CD14-positive monocyte (primary cell): ENCODE measurements at regions not wholly inside any gene's neighbourhood (a gene's known extent, or its start where the extent isn't known, plus 50 kb on each side); places are given as distances from the start of the nearest gene placed in this dataset.

Experiments
- DNase-seq, 3 donors: peaks; one replicate each; pipeline ENCODE4 v3.0.0-alpha.2; 2011 to 2022
- H2AFZ ChIP-seq: 2 replicates; pipeline ENCODE4 v1.6.0; 2012; ENCODE audit warnings: mild to moderate bottlenecking, low read depth, low read length, inconsistent platforms; ENCODE audit not compliant: insufficient read depth, poor library complexity, severe bottlenecking
- H3K27ac ChIP-seq, 2 donors: 1 replicate in 1 of 2; 2 replicates in 1 of 2; pipeline ENCODE4 v1.5.1; 2012 to 2013; ENCODE audit warnings: low read length in 2 of 2, control low read depth in 1 of 2, inconsistent platforms in 1 of 2, low read depth in 1 of 2, mild to moderate bottlenecking in 1 of 2
- H3K27me3 ChIP-seq, 2 donors: one replicate each; pipeline versions ENCODE4 v1.6.0 to v1.6.1; 2011 to 2013; ENCODE audit warnings: low read length in 2 of 2; ENCODE audit not compliant: control insufficient read depth in 2 of 2, insufficient read depth in 2 of 2
- H3K36me3 ChIP-seq, 2 donors: replicated peaks in 1 of 2; 1 replicate in 1 of 2; 2 replicates in 1 of 2; pipeline versions ENCODE4 v1.5.1 to v1.6.1; 2012 to 2013; ENCODE audit warnings: low read length in 2 of 2, control low read depth in 1 of 2, inconsistent platforms in 1 of 2, mild to moderate bottlenecking in 1 of 2; ENCODE audit not compliant: insufficient read depth in 2 of 2, control insufficient read depth in 1 of 2
- H3K4me1 ChIP-seq, 2 donors: 1 replicate in 1 of 2; 2 replicates in 1 of 2; pipeline versions ENCODE4 v1.5.1 to v1.6.1; 2012 to 2013; ENCODE audit warnings: low read length in 2 of 2, control low read depth in 1 of 2, inconsistent platforms in 1 of 2, mild to moderate bottlenecking in 1 of 2, moderate library complexity in 1 of 2; ENCODE audit not compliant: insufficient read depth in 2 of 2, control insufficient read depth in 1 of 2
- H3K4me2 ChIP-seq: replicated peaks from 2 replicates; pipeline ENCODE3; 2012; ENCODE audit warnings: low read length, moderate library complexity, mild to moderate bottlenecking; ENCODE audit not compliant: poor library complexity, severe bottlenecking; ENCODE audit errors: extremely low read depth
- H3K4me3 ChIP-seq, 3 experiments: fragments of 200-600 bp in 1 of 3; sonication (generic) in 1 of 3; replicated peaks in 1 of 3; 1 replicate in 2 of 3; 2 replicates in 1 of 3; pipeline ENCODE4 v1.5.1; 2011 to 2013; ENCODE audit warnings: low read length in 3 of 3, mild to moderate bottlenecking in 3 of 3, control low read depth in 2 of 3, low read depth in 2 of 3, inconsistent platforms in 1 of 3, moderate library complexity in 1 of 3
- H3K79me2 ChIP-seq: 2 replicates; pipeline ENCODE4 v1.6.0; 2012; ENCODE audit warnings: mild to moderate bottlenecking, control low read depth, inconsistent platforms, low read length, moderate library complexity; ENCODE audit not compliant: insufficient read depth
- H3K9ac ChIP-seq: 2 replicates; pipeline ENCODE4 v1.6.0; 2017; ENCODE audit warnings: low read length, mild to moderate bottlenecking; ENCODE audit not compliant: insufficient read depth, poor library complexity, severe bottlenecking
- H3K9me3 ChIP-seq, 2 donors: replicated peaks in 1 of 2; 1 replicate in 1 of 2; 2 replicates in 1 of 2; pipeline versions ENCODE4 v1.5.1 to v1.6.1; 2012 to 2013; ENCODE audit warnings: low read length in 2 of 2, control low read depth in 1 of 2; ENCODE audit not compliant: control insufficient read depth in 1 of 2, insufficient read depth in 1 of 2
- H4K20me1 ChIP-seq: 2 replicates; pipeline ENCODE4 v1.6.0; 2012; ENCODE audit warnings: mild to moderate bottlenecking, low read length, control low read depth, moderate library complexity; ENCODE audit not compliant: insufficient read depth
- H3K27ac Mint-ChIP-seq, 7 donors: one replicate each; pipeline ENCODE4 v1.8.0; 2020; ENCODE audit warnings: mild to moderate bottlenecking in 7 of 7, mixed read lengths in 7 of 7, moderate library complexity in 6 of 7, inconsistent platforms in 2 of 7
- H3K27me3 Mint-ChIP-seq, 3 donors: one replicate each; pipeline ENCODE4 v1.8.0; 2021 to 2022; ENCODE audit warnings: low read depth in 3 of 3, mild to moderate bottlenecking in 3 of 3, mixed read lengths in 3 of 3, moderate library complexity in 3 of 3, inconsistent platforms in 1 of 3
- H3K36me3 Mint-ChIP-seq, 2 donors: one replicate each; pipeline ENCODE4 v1.8.0; 2020; ENCODE audit warnings: mixed read lengths in 2 of 2, inconsistent platforms in 1 of 2, mild to moderate bottlenecking in 1 of 2
- H3K4me1 Mint-ChIP-seq: one replicate; pipeline ENCODE4 v1.8.0; 2020; ENCODE audit warnings: mild to moderate bottlenecking, mixed read lengths
- H3K4me3 Mint-ChIP-seq, 2 donors: one replicate each; pipeline ENCODE4 v1.8.0; 2020; ENCODE audit warnings: mild to moderate bottlenecking in 2 of 2, mixed read lengths in 2 of 2, moderate library complexity in 1 of 2
- H3K9me3 Mint-ChIP-seq, 7 donors: one replicate each; pipeline ENCODE4 v1.8.0; 2020 to 2022; ENCODE audit warnings: mixed read lengths in 7 of 7, mild to moderate bottlenecking in 6 of 7, moderate library complexity in 6 of 7, inconsistent platforms in 2 of 7
- WGBS: methylation state at CpG from one replicate; pipeline ENCODE4 v1.1.5; 2013; ENCODE audit warnings: missing lambda C conversion rate; ENCODE audit not compliant: insufficient coverage; 5-methylcytosine and 5-hydroxymethylcytosine counted together
- intact Hi-C, 2 donors: fragments of 100-400 bp; cut with micrococcal nuclease; formaldehyde crosslinking; loops; one replicate each; pipeline versions ENCODE4 v1.15.0 to v1.15.1; 2023
- TF ChIP-seq, protein P1 (sequence below): fragments of 200-600 bp; IDR thresholded peaks from one replicate; pipeline ENCODE4 v1.8.0; 2022; ENCODE audit warnings: antibody characterized with exemption, mild to moderate bottlenecking

DNA sequence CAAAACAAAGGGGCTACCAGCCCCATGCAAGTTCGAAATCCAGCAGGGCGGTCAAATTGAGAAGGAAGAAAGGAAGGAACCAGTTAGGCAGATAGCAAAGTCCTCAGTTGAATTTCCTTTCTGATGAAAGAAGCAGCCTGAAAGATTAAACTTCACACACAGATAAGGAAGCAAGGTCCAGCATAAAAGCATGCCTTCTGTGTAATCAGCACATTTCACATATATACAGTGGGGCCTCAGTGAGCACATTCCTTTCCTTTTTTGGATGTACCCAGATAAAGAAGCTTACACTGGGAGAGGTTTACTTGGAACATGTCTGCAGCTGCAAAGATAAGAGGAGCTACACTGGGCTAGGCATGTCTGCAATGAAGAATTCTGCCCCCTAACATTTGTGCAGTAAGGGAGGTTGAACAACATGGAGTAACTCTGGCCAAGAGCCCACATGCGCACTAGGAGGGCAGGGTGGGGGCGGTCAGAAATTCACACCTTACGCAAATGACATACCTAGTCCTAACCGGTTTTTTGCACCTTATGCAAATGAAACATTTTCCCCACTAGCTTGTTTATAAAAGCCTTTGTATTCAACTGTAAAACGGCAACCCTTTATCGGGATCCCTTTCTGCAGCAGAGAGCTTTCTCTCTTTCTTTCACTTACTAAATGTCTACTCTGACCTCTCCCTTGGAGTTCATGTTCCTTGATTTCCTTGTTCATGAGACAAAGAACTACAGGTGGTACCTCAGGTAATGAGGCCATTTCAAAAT is 149.7 kb upstream of the FBXL17 start:
- Histone ChIP-seq H3K9ac (no peak overlapping the region), H3K36me3 (no peaks in the 10 kb centered on the region), H3K27ac (no peak overlapping the region), H2AFZ (no peak overlapping the region), H3K4me1 (no peaks in the 10 kb centered on the region), H3K4me3 (no peak overlapping the region), H3K27me3 (no peaks in the 10 kb centered on the region), H3K4me2 (no peak overlapping the region), H3K79me2 (no peaks in the 10 kb centered on the region), H3K9me3 (no peaks in the 10 kb centered on the region), H4K20me1 (no peaks in the 10 kb centered on the region)
- Mint-ChIP-seq H3K4me3 (no peak overlapping the region), H3K27me3 (no peaks in the 10 kb centered on the region), H3K36me3 (no peaks in the 10 kb centered on the region), H3K4me1 (no peaks in the 10 kb centered on the region), H3K27ac (no peak overlapping the region), H3K9me3 (peaks cover under 1 to 8% (median 3%) of the 10 kb centered on the region in 7 donors)
- no peak for DNase-seq
- 88% methylated on average over 6 of the region's 8 CpGs for WGBS
- intact Hi-C loops: no loop called here
- TF ChIP-seq, protein P1, sequence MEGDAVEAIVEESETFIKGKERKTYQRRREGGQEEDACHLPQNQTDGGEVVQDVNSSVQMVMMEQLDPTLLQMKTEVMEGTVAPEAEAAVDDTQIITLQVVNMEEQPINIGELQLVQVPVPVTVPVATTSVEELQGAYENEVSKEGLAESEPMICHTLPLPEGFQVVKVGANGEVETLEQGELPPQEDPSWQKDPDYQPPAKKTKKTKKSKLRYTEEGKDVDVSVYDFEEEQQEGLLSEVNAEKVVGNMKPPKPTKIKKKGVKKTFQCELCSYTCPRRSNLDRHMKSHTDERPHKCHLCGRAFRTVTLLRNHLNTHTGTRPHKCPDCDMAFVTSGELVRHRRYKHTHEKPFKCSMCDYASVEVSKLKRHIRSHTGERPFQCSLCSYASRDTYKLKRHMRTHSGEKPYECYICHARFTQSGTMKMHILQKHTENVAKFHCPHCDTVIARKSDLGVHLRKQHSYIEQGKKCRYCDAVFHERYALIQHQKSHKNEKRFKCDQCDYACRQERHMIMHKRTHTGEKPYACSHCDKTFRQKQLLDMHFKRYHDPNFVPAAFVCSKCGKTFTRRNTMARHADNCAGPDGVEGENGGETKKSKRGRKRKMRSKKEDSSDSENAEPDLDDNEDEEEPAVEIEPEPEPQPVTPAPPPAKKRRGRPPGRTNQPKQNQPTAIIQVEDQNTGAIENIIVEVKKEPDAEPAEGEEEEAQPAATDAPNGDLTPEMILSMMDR: no peak

DNA sequence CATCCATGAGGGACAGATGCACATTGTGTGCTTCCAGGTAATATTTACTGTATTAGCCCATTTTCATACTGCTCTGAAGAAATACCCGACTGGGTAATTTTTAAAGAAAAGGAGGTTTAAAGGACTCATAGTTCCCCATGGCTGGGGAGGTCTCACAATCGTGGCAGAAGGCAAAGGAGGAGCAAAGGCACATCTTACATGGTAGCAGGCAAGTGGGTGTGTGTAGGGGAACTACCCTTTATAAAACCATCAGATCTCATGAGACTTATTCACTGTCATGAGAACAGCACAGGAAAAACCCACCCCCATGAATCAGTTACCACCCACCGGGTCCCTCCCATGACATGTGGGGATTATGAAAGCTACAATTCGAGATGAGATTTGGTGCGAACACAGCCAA is 148.8 kb upstream of the FBXL17 start:
- H3K27me3 Mint-ChIP-seq: no peaks in the 10 kb centered on the region
- no peak overlapping the region for H3K27ac Mint-ChIP-seq
- no peak overlapping the region for H3K9ac ChIP-seq
- DNase-seq: no peak
- no peaks in the 10 kb centered on the region for H3K9me3 ChIP-seq
- no peaks in the 10 kb centered on the region for H3K4me1 Mint-ChIP-seq
- H3K4me3 ChIP-seq: no peak overlapping the region
- H3K79me2 ChIP-seq: no peaks in the 10 kb centered on the region
- no peak overlapping the region for H3K4me3 Mint-ChIP-seq
- no peaks in the 10 kb centered on the region for H3K36me3 ChIP-seq
- no peaks in the 10 kb centered on the region for H3K27me3 ChIP-seq
- H3K27ac ChIP-seq: no peak overlapping the region
- H3K4me2 ChIP-seq: no peak overlapping the region
- H3K36me3 Mint-ChIP-seq: no peaks in the 10 kb centered on the region
- 100% methylated on average over 3 of the region's 5 CpGs for WGBS
- peaks cover 4 to 11% (median 7%) of the 10 kb centered on the region in 7 donors for H3K9me3 Mint-ChIP-seq
- no peaks in the 10 kb centered on the region for H4K20me1 ChIP-seq
- intact Hi-C loops: no loop called here
- no peaks in the 10 kb centered on the region for H3K4me1 ChIP-seq
- no peak overlapping the region for H2AFZ ChIP-seq
- TF ChIP-seq, protein P1: no peak
